Spleen (tissue), 11 donors: ENCODE measurements at regions not wholly inside any gene's neighbourhood (a gene's known extent, or its start where the extent isn't known, plus 50 kb on each side); places are given as distances from the start of the nearest gene placed in this dataset.

Experiments used
- DNase-seq: peaks from one replicate; pipeline ENCODE4 v3.0.0-alpha.2; 2020
- H3K27ac ChIP-seq, 8 donors: fragments of 200-600 bp; sonication (generic) in 7 of 8; 1 replicate in 4 of 8; 2 replicates in 4 of 8; pipeline versions ENCODE4 v1.5.0 to v1.8.0; 2016 to 2021; ENCODE audit warnings: inconsistent platforms in 4 of 8, mild to moderate bottlenecking in 4 of 8, moderate library complexity in 1 of 8
- H3K27me3 ChIP-seq, 7 donors: fragments of 200-600 bp; sonication (generic) in 6 of 7; replicated peaks in 1 of 7; 1 replicate in 4 of 7; 2 replicates in 3 of 7; pipeline versions ENCODE4 v1.5.0 to v1.8.0; 2016 to 2021; ENCODE audit warnings: inconsistent platforms in 3 of 7, mild to moderate bottlenecking in 1 of 7
- H3K36me3 ChIP-seq, 6 donors: fragments of 200-600 bp; sonication (generic) in 5 of 6; 1 replicate in 4 of 6; 2 replicates in 2 of 6; pipeline versions ENCODE4 v1.5.0 to v1.8.0; 2016 to 2021; ENCODE audit warnings: inconsistent platforms in 2 of 6
- H3K4me1 ChIP-seq, 6 donors: fragments of 200-600 bp; sonication (generic) in 5 of 6; 1 replicate in 3 of 6; 2 replicates in 3 of 6; pipeline versions ENCODE4 v1.5.0 to v1.8.0; 2016 to 2021; ENCODE audit warnings: inconsistent platforms in 3 of 6
- H3K4me3 ChIP-seq, 8 donors: fragments of 200-600 bp; sonication (generic) in 7 of 8; 1 replicate in 4 of 8; 2 replicates in 4 of 8; pipeline versions ENCODE4 v1.5.0 to v1.8.0; 2016 to 2021; ENCODE audit warnings: inconsistent platforms in 4 of 8, mild to moderate bottlenecking in 4 of 8, moderate library complexity in 2 of 8
- H3K9me3 ChIP-seq, 8 donors: fragments of 200-600 bp; sonication (generic) in 7 of 8; 1 replicate in 4 of 8; 2 replicates in 4 of 8; pipeline versions ENCODE4 v1.5.0 to v1.8.0; 2016 to 2021; ENCODE audit warnings: inconsistent platforms in 4 of 8
- CTCF ChIP-seq, 11 experiments: fragments of 200-600 bp in 7 of 11; fragments of 450-650 bp in 4 of 11; sonication (generic) in 4 of 11; IDR thresholded peaks in 8 of 11; conservative IDR thresholded peaks in 3 of 11; 1 replicate in 7 of 11; 2 replicates in 4 of 11; pipeline versions ENCODE4 v1.4.0 to v1.8.0; 2016 to 2021; ENCODE audit warnings: antibody characterized with exemption in 11 of 11, inconsistent platforms in 4 of 11, mild to moderate bottlenecking in 1 of 11
- POLR2A ChIP-seq, 3 donors: fragments of 450-650 bp; IDR thresholded peaks; one replicate each; pipeline ENCODE4 v1.5.1; 2017; ENCODE audit warnings: antibody characterized with exemption in 3 of 3, mild to moderate bottlenecking in 1 of 3
- POLR2AphosphoS5 ChIP-seq, 3 donors: sonication (generic); formaldehyde crosslinking; IDR thresholded peaks; one replicate each; pipeline ENCODE4 v1.5.1; 2017; ENCODE audit warnings: antibody characterized with exemption in 3 of 3
- WGBS, 5 donors: extraction: QIAGEN DNeasy Blood & Tissue Kit in 3 of 5; methylation state at CpG; one replicate each; pipeline versions ENCODE4 v1.1.5 to v1.1.7; 2013 to 2018; 5-methylcytosine and 5-hydroxymethylcytosine counted together
- intact Hi-C: fragments of 100-400 bp; cut with DNase I; formaldehyde crosslinking; loops from one replicate; pipeline ENCODE4 v1.15.0; 2023; ENCODE audit warnings: low total_unique reads
- donor health status: healthy with polysubstance abuse.
- donor health status: DM: no; HTN: no; CAD: no; lungs with moderate emphysema.
- donor health status: DM: no; HTN: no; CAD: no.
- donor health status: Bipolar disorder and iron deficiency.
- donor health status: healthy.
- donor health status: DM: no; HTN: no; CAD: no.
- donor health status: DM: yes; HTN: yes; CAD: no.

- TF ChIP-seq POLR2A (IDR thresholded peaks at IDR 0.05): no peak
- no peak for TF ChIP-seq POLR2AphosphoS5 (IDR thresholded peaks at IDR 0.05)
- no peak for TF ChIP-seq CTCF (IDR thresholded peaks at IDR 0.05 in 8 of 11, conservative IDR thresholded peaks at IDR 0.05 in 3 of 11)
- no peaks in the 10 kb centered on the region for H3K27me3 ChIP-seq
- H3K36me3 ChIP-seq: no peaks in the 10 kb centered on the region
- 86 to 97% (median 89%) methylated on average over 2 of the region's 2 CpGs for WGBS, 5 donors
- no peak for DNase-seq
- no peak overlapping the region for H3K4me3 ChIP-seq
- H3K9me3 ChIP-seq: peaks cover 0 to 11% (median 0%) of the 10 kb centered on the region in 8 donors
- intact Hi-C loops: no loop called here
- no peaks in the 10 kb centered on the region for H3K4me1 ChIP-seq
- no peak overlapping the region for H3K27ac ChIP-seq
Measured at GRCh38 chr14:79965896-79966295, 245.4 kb downstream of the DIO2 start.

GRCh38 chr14:79961197-79961596 is 250.1 kb downstream of the DIO2 start:
- H3K36me3 ChIP-seq: no peaks in the 10 kb centered on the region
- no peak overlapping the region for H3K27ac ChIP-seq
- H3K27me3 ChIP-seq: no peaks in the 10 kb centered on the region
- H3K9me3 ChIP-seq: peaks cover 0 to 23% (median 10%) of the 10 kb centered on the region in 8 donors
- WGBS, 5 donors: 66 to 79% (median 71%) methylated on average over 2 of the region's 2 CpGs
- DNase-seq: no peak
- intact Hi-C loops: no loop called here
- no peak overlapping the region for H3K4me3 ChIP-seq
- TF ChIP-seq POLR2AphosphoS5 (IDR thresholded peaks at IDR 0.05) (no peak), POLR2A (IDR thresholded peaks at IDR 0.05) (no peak)
- no peaks in the 10 kb centered on the region for H3K4me1 ChIP-seq

- Histone ChIP-seq H3K27me3 (no peaks in the 10 kb centered on the region), H3K9me3 (peaks cover 0 to 31% (median 19%) of the 10 kb centered on the region in 8 donors), H3K4me3 (no peak overlapping the region), H3K27ac (no peak overlapping the region), H3K36me3 (no peaks in the 10 kb centered on the region), H3K4me1 (no peaks in the 10 kb centered on the region)
- no peak for DNase-seq
- TF ChIP-seq CTCF (IDR thresholded peaks at IDR 0.05 in 8 of 11, conservative IDR thresholded peaks at IDR 0.05 in 3 of 11) (no peak), POLR2A (IDR thresholded peaks at IDR 0.05) (no peak), POLR2AphosphoS5 (IDR thresholded peaks at IDR 0.05) (no peak)
- intact Hi-C loops: no loop called here
- WGBS, 5 donors: 66 to 88% (median 82%) methylated on average over 3 of the region's 3 CpGs
Measured at GRCh38 chr14:79960288-79960687, 251.0 kb downstream of the DIO2 start.

- TF ChIP-seq CTCF (IDR thresholded peaks at IDR 0.05 in 8 of 11, conservative IDR thresholded peaks at IDR 0.05 in 3 of 11): no peak
- no peak for TF ChIP-seq POLR2AphosphoS5 (IDR thresholded peaks at IDR 0.05)
- TF ChIP-seq POLR2A (IDR thresholded peaks at IDR 0.05): no peak
Measured at GRCh38 chr14:79951572-79951971, 259.7 kb downstream of the DIO2 start.

GRCh38 chr14:79949906-79950305 is 261.4 kb downstream of the DIO2 start:
- no peak for DNase-seq
- no peak overlapping the region for H3K27ac ChIP-seq
- H3K4me3 ChIP-seq: no peak overlapping the region
- intact Hi-C loops: no loop called here
- no peaks in the 10 kb centered on the region for H3K27me3 ChIP-seq
- no peak for TF ChIP-seq CTCF (IDR thresholded peaks at IDR 0.05 in 8 of 11, conservative IDR thresholded peaks at IDR 0.05 in 3 of 11)
- no peak for TF ChIP-seq POLR2AphosphoS5 (IDR thresholded peaks at IDR 0.05)
- TF ChIP-seq POLR2A (IDR thresholded peaks at IDR 0.05): no peak
- no peaks in the 10 kb centered on the region for H3K36me3 ChIP-seq
- peaks cover 0 to 19% (median 15%) of the 10 kb centered on the region in 8 donors for H3K9me3 ChIP-seq
- H3K4me1 ChIP-seq: no peaks in the 10 kb centered on the region

More at GRCh38 chr14:79951572-79951971, 259.7 kb downstream of the DIO2 start:
- no peak overlapping the region for H3K4me3 ChIP-seq
- no peaks in the 10 kb centered on the region for H3K27me3 ChIP-seq
- no peak for DNase-seq
- H3K4me1 ChIP-seq: no peaks in the 10 kb centered on the region
- peaks cover 3 to 36% (median 31%) of the 10 kb centered on the region in 8 donors for H3K9me3 ChIP-seq
- H3K27ac ChIP-seq: no peak overlapping the region
- WGBS, 5 donors: 75 to 94% (median 89%) methylated on average over 1 of the region's 1 CpG
- H3K36me3 ChIP-seq: no peaks in the 10 kb centered on the region
- intact Hi-C loops: no loop called here
